Upper lobe of left lung (tissue), 6 donors: ENCODE measurements at regions not wholly inside any gene's neighbourhood (a gene's known extent, or its start where the extent isn't known, plus 50 kb on each side); places are given as distances from the start of the nearest gene placed in this dataset.

ENCODE experiments used
- ATAC-seq, 2 donors: fragments of 200-7000 bp; cut with Tn5 transposase; one replicate each; pipeline ENCODE4 v1.9.1; 2022; ENCODE audit warnings: mild to moderate bottlenecking in 2 of 2, moderate library complexity in 2 of 2; ENCODE audit not compliant: low FRiP score in 2 of 2
- DNase-seq, 2 donors: peaks; one replicate each; pipeline ENCODE4 v3.0.0-alpha.2; 2019 to 2020
- H3K27ac ChIP-seq, 4 donors: fragments of 200-600 bp; sonication (generic); one replicate each; pipeline ENCODE4 v1.5.1; 2016 to 2019
- H3K27me3 ChIP-seq, 4 donors: fragments of 200-600 bp; sonication (generic); one replicate each; pipeline ENCODE4 v1.5.1; 2017 to 2019
- H3K36me3 ChIP-seq, 4 donors: fragments of 200-600 bp; sonication (generic); one replicate each; pipeline ENCODE4 v1.5.1; 2016 to 2019
- H3K4me1 ChIP-seq, 4 donors: fragments of 200-600 bp; sonication (generic); one replicate each; pipeline ENCODE4 v1.5.1; 2018 to 2019
- H3K4me3 ChIP-seq, 4 donors: fragments of 200-600 bp; sonication (generic); one replicate each; pipeline ENCODE4 v1.5.1; 2017 to 2019; ENCODE audit warnings: mild to moderate bottlenecking in 2 of 4, moderate library complexity in 1 of 4
- H3K9me3 ChIP-seq, 4 donors: fragments of 200-600 bp; sonication (generic); one replicate each; pipeline ENCODE4 v1.5.1; 2018 to 2019
- EP300 ChIP-seq, 4 donors: sonication (generic); formaldehyde crosslinking; IDR thresholded peaks; one replicate each; pipeline ENCODE4 v1.5.1; 2017; ENCODE audit warnings: antibody characterized with exemption in 4 of 4, control low read depth in 2 of 4
- POLR2A ChIP-seq, 4 donors: fragments of 450-650 bp; IDR thresholded peaks; one replicate each; pipeline ENCODE4 v1.5.1; 2016 to 2017; ENCODE audit warnings: antibody characterized with exemption in 4 of 4, mild to moderate bottlenecking in 2 of 4
- POLR2AphosphoS5 ChIP-seq, 2 donors: sonication (generic); formaldehyde crosslinking; IDR thresholded peaks; one replicate each; pipeline ENCODE4 v1.5.1; 2017; ENCODE audit warnings: antibody characterized with exemption in 2 of 2
- WGBS, 2 donors: methylation state at CpG; one replicate each; pipeline ENCODE4 v1.1.5; 2017 to 2018; 5-methylcytosine and 5-hydroxymethylcytosine counted together
- TF ChIP-seq, protein P1 (sequence below), 6 experiments: fragments of 450-650 bp in 4 of 6; fragments of 200-600 bp in 2 of 6; sonication (generic) in 2 of 6; IDR thresholded peaks; one replicate each; pipeline ENCODE4 v1.5.1; 2016 to 2019; ENCODE audit warnings: antibody characterized with exemption in 6 of 6
- donor health status: DM: no; HTN: no; CAD: no; lungs with moderate emphysema.
- donor health status: DM: no; HTN: yes; CAD: no; lungs with severe emphysema.

DNA sequence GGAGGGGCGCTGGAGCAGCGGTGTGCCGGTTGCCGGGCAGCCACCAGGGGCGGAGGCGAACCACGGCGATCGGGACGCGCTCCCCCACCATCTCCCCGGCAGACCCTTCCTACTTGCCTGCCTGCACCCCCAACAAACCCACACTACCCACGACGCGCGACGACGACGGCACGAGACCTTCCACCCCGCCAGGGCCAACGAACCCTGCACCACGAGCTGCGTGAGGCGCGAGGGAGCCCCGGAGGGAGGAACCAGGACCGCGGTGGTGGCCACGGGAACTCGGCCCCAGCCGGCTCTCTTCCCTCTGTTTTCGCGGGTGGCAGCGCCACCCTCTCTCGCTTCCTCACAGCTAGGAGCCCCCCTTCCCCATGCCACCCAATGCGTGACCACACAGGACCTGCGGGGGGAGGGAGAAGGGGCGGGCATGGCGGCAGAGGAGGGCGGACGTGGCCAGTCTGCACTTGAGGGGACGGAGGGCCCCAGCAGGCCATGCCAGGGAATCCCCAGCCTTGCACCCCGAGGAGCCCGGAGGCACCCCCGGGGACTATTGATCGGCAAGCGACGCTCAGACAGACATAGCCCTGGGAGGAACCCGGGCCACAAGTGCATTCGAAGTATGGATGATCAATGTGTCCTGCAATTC, 1516.4 kb upstream of the DEFB115 start:
- DNase-seq (peak in 1 of 2 donors; percentile 71), ATAC-seq (peak in 1 of 2 donors; percentile 26)
- TF ChIP-seq, protein P1, sequence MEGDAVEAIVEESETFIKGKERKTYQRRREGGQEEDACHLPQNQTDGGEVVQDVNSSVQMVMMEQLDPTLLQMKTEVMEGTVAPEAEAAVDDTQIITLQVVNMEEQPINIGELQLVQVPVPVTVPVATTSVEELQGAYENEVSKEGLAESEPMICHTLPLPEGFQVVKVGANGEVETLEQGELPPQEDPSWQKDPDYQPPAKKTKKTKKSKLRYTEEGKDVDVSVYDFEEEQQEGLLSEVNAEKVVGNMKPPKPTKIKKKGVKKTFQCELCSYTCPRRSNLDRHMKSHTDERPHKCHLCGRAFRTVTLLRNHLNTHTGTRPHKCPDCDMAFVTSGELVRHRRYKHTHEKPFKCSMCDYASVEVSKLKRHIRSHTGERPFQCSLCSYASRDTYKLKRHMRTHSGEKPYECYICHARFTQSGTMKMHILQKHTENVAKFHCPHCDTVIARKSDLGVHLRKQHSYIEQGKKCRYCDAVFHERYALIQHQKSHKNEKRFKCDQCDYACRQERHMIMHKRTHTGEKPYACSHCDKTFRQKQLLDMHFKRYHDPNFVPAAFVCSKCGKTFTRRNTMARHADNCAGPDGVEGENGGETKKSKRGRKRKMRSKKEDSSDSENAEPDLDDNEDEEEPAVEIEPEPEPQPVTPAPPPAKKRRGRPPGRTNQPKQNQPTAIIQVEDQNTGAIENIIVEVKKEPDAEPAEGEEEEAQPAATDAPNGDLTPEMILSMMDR (IDR thresholded peaks at IDR 0.05), result no peak
- TF ChIP-seq POLR2AphosphoS5 (IDR thresholded peaks at IDR 0.05) (no peak), EP300 (IDR thresholded peaks at IDR 0.05) (no peak), POLR2A (IDR thresholded peaks at IDR 0.05) (no peak)
- 24 to 75% methylated on average over 5 to 38 of the region's 51 CpGs for WGBS, 2 donors
- Histone ChIP-seq H3K27me3 (no peaks in the 10 kb centered on the region), H3K36me3 (no peaks in the 10 kb centered on the region), H3K4me1 (no peaks in the 10 kb centered on the region), H3K4me3 (no peak overlapping the region), H3K27ac (no peak overlapping the region), H3K9me3 (peaks cover 0 to 60% (median 13%) of the 10 kb centered on the region in 4 donors)

DNA sequence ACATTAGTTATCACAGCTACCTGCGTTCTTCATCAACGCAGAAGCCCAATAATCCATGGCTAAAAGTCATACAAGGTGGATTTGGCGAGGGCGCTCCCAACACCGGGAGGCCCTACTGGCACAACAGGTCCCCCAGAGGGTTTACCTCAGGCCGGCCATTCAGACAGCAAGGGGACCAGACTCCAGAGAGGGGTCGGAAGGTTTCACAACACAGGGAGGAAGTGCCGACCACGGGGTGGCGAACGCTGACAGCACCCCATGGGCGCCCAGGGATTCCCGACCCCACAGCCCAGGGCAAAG, 1515.9 kb upstream of the DEFB115 start:
- no peak for TF ChIP-seq POLR2AphosphoS5 (IDR thresholded peaks at IDR 0.05)
- no peak for TF ChIP-seq EP300 (IDR thresholded peaks at IDR 0.05)
- no peak for TF ChIP-seq POLR2A (IDR thresholded peaks at IDR 0.05)
- TF ChIP-seq, protein P1 (IDR thresholded peaks at IDR 0.05), result no peak
- Histone ChIP-seq H3K4me3 (no peak overlapping the region), H3K4me1 (no peaks in the 10 kb centered on the region), H3K36me3 (no peaks in the 10 kb centered on the region), H3K27me3 (no peaks in the 10 kb centered on the region), H3K9me3 (peaks cover 0 to 59% (median 13%) of the 10 kb centered on the region in 4 donors), H3K27ac (no peak overlapping the region)
- DNase-seq (no peak), ATAC-seq (peak in 1 of 2 donors; percentile 30)
- WGBS, 2 donors, result 33 to 62% methylated on average over 3 to 13 of the region's 13 CpGs

DNA sequence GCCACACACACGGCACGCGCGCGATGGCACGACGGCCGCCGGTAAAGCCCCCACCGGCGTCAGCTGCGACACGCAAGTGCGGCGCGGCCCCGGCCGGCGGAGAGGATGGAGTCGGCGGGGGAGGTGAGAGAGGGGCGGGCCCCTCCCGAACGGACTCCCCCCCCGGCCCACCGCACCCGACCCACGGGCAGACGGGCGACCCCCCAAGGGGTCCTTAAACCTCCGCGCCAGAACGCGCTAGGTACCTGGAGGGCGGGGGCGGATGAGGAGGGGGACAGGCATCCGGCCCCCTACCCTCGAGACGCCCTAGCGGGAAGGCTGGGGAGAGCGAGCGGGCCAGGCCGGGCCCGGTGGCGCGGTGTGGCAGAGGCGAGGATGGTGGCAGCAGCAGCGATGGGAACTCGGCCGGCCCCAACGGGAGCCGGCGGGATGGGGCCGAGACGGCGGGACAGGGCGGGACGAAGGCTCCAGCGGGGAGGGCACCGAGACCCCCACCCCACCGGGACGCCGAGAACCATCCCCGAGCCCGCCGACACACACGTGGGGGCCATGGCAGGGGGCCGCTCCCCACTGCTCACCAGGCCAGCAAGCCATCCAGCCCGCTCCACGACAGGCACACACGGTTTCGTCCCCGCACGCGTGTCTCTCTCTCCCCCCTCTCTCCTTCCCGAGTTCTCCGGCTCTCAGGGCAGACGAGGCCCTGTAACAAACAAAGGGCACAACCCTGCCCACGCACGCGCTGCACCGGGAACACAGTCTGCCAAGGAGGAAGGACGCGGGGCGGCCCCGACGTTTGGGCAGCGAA, 1515.4 kb upstream of the DEFB115 start:
- H3K9me3 ChIP-seq, result peaks cover 0 to 54% (median 13%) of the 10 kb centered on the region in 4 donors
- ATAC-seq (peak; percentile 44 to 53), DNase-seq (peak in 1 of 2 donors; percentile 79)
- no peaks in the 10 kb centered on the region for H3K36me3 ChIP-seq
- no peaks in the 10 kb centered on the region for H3K27me3 ChIP-seq
- H3K4me3 ChIP-seq, result peak overlapping the region in 1 of 4 donors; percentile 34
- H3K27ac ChIP-seq, result no peak overlapping the region
- H3K4me1 ChIP-seq, result no peaks in the 10 kb centered on the region
- no peak for TF ChIP-seq POLR2A (IDR thresholded peaks at IDR 0.05)
- TF ChIP-seq, protein P1 (IDR thresholded peaks at IDR 0.05), result no peak
- no peak for TF ChIP-seq POLR2AphosphoS5 (IDR thresholded peaks at IDR 0.05)
- TF ChIP-seq EP300 (IDR thresholded peaks at IDR 0.05), result no peak
- 39 to 68% methylated on average over 53 to 60 of the region's 88 CpGs for WGBS, 2 donors

DNA sequence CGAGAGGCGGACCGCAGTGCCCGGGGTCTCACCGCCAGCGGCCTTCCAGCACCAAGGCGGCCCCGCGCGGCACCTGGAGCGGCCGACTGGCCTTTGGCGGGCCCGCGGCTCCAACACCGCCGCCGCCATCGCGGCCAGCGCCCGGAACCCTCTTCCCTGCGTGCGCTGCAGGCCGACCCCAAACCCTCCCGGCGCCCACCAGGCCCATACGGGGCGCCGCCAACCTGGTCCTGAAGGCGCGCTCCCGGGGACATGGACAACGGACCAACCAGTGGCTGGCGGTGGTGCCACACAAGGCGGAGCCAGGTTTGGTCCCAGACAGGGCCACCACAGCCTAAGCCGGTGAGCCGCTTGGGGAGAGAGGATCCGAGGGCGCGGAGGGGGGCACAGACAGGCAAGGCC, 1514.8 kb upstream of the DEFB115 start:
- ATAC-seq, result peak in 1 of 2 donors; percentile 37
- H3K27ac ChIP-seq, result no peak overlapping the region
- WGBS, 2 donors, result 27 to 60% methylated on average over 3 to 40 of the region's 41 CpGs
- peaks cover 0 to 48% (median 11%) of the 10 kb centered on the region in 4 donors for H3K9me3 ChIP-seq
- H3K4me3 ChIP-seq, result peak overlapping the region in 1 of 4 donors; percentile 34
- H3K36me3 ChIP-seq, result no peaks in the 10 kb centered on the region
- TF ChIP-seq POLR2A (IDR thresholded peaks at IDR 0.05) (no peak), EP300 (IDR thresholded peaks at IDR 0.05) (no peak), POLR2AphosphoS5 (IDR thresholded peaks at IDR 0.05) (no peak)
- TF ChIP-seq, protein P1 (IDR thresholded peaks at IDR 0.05), result no peak
- H3K27me3 ChIP-seq, result no peaks in the 10 kb centered on the region
- DNase-seq, result peak in 1 of 2 donors; percentile 62
- no peaks in the 10 kb centered on the region for H3K4me1 ChIP-seq
